IMR-90 (cell line): ENCODE measurements at regions not wholly inside any gene's neighbourhood (a gene's known extent, or its start where the extent isn't known, plus 50 kb on each side); places are given as distances from the start of the nearest gene placed in this dataset.

Experiments
- ATAC-seq: fragments of 200-7000 bp; cut with Tn5 transposase; 2 replicates; pipeline ENCODE4 v1.9.1; 2020; ENCODE audit warnings: low read depth, mild to moderate bottlenecking, moderate library complexity
- BruUV-seq: library from RNA; stranded (reverse); fragments of 400-500 nt; replicated peaks from 2 replicates; lab custom pipeline; 2021; lab: Mats Ljungman, UMichigan
- CTCF ChIA-PET: fragments of 300-600 bp; formaldehyde crosslinking; extraction: SDS; loops from one replicate; lab custom pipeline; 2021; ENCODE audit warnings: antibody characterized with exemption; lab: Yijun Ruan, JAX
- POLR2A ChIA-PET: fragments of 300-600 bp; sonication (Branson Sonifier 250); formaldehyde crosslinking; loops from one replicate; lab custom pipeline; 2022; ENCODE audit warnings: antibody characterized with exemption; ENCODE audit not compliant: unreplicated experiment; lab: Charles Lee
- DNase-seq: peaks from one replicate; pipeline ENCODE4 v3.0.0; 2013
- H2AFZ ChIP-seq: replicated peaks from 2 replicates; pipeline ENCODE3; 2013; ENCODE audit warnings: low read length, mild to moderate bottlenecking; ENCODE audit not compliant: poor library complexity
- H2AK5ac ChIP-seq: 2 replicates; pipeline ENCODE4 v1.6.1; 2013; ENCODE audit warnings: low read depth, low read length, inconsistent platforms
- H2AK9ac ChIP-seq: replicated peaks from 2 replicates; pipeline ENCODE3; 2013; ENCODE audit warnings: mild to moderate bottlenecking, low read depth, low read length, moderate library complexity; ENCODE audit not compliant: poor library complexity
- H2BK120ac ChIP-seq: 2 replicates; pipeline ENCODE4 v1.6.1; 2013; ENCODE audit warnings: low read depth, low read length, inconsistent platforms
- H2BK15ac ChIP-seq: 3 replicates; pipeline ENCODE4 v1.6.1; 2013; ENCODE audit warnings: low read depth, low read length, inconsistent platforms
- H2BK20ac ChIP-seq: 2 replicates; pipeline ENCODE4 v1.6.1; 2013; ENCODE audit warnings: low read depth, mild to moderate bottlenecking, inconsistent platforms, low read length, moderate library complexity
- H2BK5ac ChIP-seq: 2 replicates; pipeline ENCODE4 v1.6.1; 2013; ENCODE audit warnings: mild to moderate bottlenecking, low read depth, low read length, inconsistent platforms; ENCODE audit not compliant: poor library complexity, severe bottlenecking
- H3K14ac ChIP-seq: replicated peaks from 2 replicates; pipeline ENCODE4 v1.6.1; 2013; ENCODE audit warnings: low read depth, low read length, inconsistent platforms
- H3K18ac ChIP-seq: 2 replicates; pipeline ENCODE4 v1.6.1; 2013; ENCODE audit warnings: low read depth, low read length, control low read depth
- H3K23ac ChIP-seq: 2 replicates; pipeline ENCODE4 v1.6.1; 2013; ENCODE audit warnings: low read depth, low read length, inconsistent platforms
- H3K27ac ChIP-seq: 2 replicates; pipeline ENCODE4 v1.5.1; 2013; ENCODE audit warnings: mild to moderate bottlenecking, control low read depth, low read length; ENCODE audit not compliant: insufficient read depth
- H3K27me3 ChIP-seq: 2 replicates; pipeline ENCODE4 v1.6.1; 2013; ENCODE audit warnings: low read length; ENCODE audit not compliant: control insufficient read depth, insufficient read depth
- H3K36me3 ChIP-seq: 2 replicates; pipeline ENCODE4 v1.6.1; 2013; ENCODE audit warnings: low read length, mixed read lengths; ENCODE audit not compliant: control insufficient read depth, insufficient read depth
- H3K4ac ChIP-seq: 2 replicates; pipeline ENCODE4 v1.6.1; 2013; ENCODE audit warnings: low read depth, low read length, inconsistent platforms
- H3K4me1 ChIP-seq: 2 replicates; pipeline ENCODE4 v1.6.1; 2013; ENCODE audit warnings: low read length, mixed read lengths; ENCODE audit not compliant: control insufficient read depth, insufficient read depth
- H3K4me2 ChIP-seq: 2 replicates; pipeline ENCODE4 v1.6.1; 2013; ENCODE audit warnings: low read depth, mild to moderate bottlenecking, control low read depth, low read length, moderate library complexity
- H3K4me3 ChIP-seq: 2 replicates; pipeline ENCODE4 v1.5.1; 2013; ENCODE audit warnings: low read depth, mild to moderate bottlenecking, control low read depth, low read length, moderate library complexity; ENCODE audit not compliant: insufficient read depth
- H3K56ac ChIP-seq: 2 replicates; pipeline ENCODE4 v1.6.1; 2013; ENCODE audit warnings: low read length, inconsistent platforms; ENCODE audit not compliant: insufficient read depth; ENCODE audit errors: extremely low read depth
- H3K79me1 ChIP-seq, 2 experiments: 2 replicates each; pipeline ENCODE4 v1.6.1; 2013; ENCODE audit warnings: low read length in 2 of 2, inconsistent platforms in 1 of 2, low read depth in 1 of 2
- H3K9ac ChIP-seq: 2 replicates; pipeline ENCODE4 v1.6.1; 2013; ENCODE audit warnings: low read depth, low read length, control low read depth
- H3K9me1 ChIP-seq: 2 replicates; pipeline ENCODE4 v1.6.1; 2013; ENCODE audit warnings: low read length, inconsistent platforms; ENCODE audit not compliant: insufficient read depth
- H3K9me3 ChIP-seq: 2 replicates; pipeline ENCODE4 v1.6.1; 2013; ENCODE audit warnings: low read length; ENCODE audit not compliant: control insufficient read depth, insufficient read depth
- H4K20me1 ChIP-seq: 2 replicates; pipeline ENCODE4 v1.6.1; 2013; ENCODE audit warnings: low read length, inconsistent platforms; ENCODE audit not compliant: insufficient read depth
- H4K5ac ChIP-seq: 2 replicates; pipeline ENCODE4 v1.6.1; 2013; ENCODE audit warnings: mild to moderate bottlenecking, low read depth, low read length, control low read depth
- H4K8ac ChIP-seq, 2 experiments: 2 replicates each; pipeline ENCODE4 v1.6.1; 2013; ENCODE audit warnings: low read depth in 2 of 2, low read length in 2 of 2, control low read depth in 1 of 2, inconsistent platforms in 1 of 2
- H4K91ac ChIP-seq: 2 replicates; pipeline ENCODE4 v1.6.1; 2013; ENCODE audit warnings: low read depth, low read length, inconsistent platforms; ENCODE audit not compliant: insufficient read depth
- CEBPB ChIP-seq: IDR thresholded peaks from 2 replicates; pipeline ENCODE4 v1.6.1; 2012; ENCODE audit warnings: low read depth, low read length, improper control_type of control experiment
- MAFK ChIP-seq: IDR thresholded peaks from 2 replicates; pipeline ENCODE4 v1.6.1; 2012; ENCODE audit warnings: low read depth, low read length, improper control_type of control experiment
- MAZ ChIP-seq: IDR thresholded peaks from 2 replicates; pipeline ENCODE4 v1.6.1; 2012; ENCODE audit warnings: low read depth, mild to moderate bottlenecking, low read length, improper control_type of control experiment, moderate library complexity, borderline replicate concordance
- RCOR1 ChIP-seq: IDR thresholded peaks from 2 replicates; pipeline ENCODE4 v1.6.1; 2012; ENCODE audit warnings: mild to moderate bottlenecking, low read length, improper control_type of control experiment; ENCODE audit not compliant: insufficient replicate concordance
- RFX5 ChIP-seq: IDR thresholded peaks from 2 replicates; pipeline ENCODE4 v1.8.0; 2012; ENCODE audit warnings: low read depth, mild to moderate bottlenecking, low read length, moderate library complexity
- SMC3 ChIP-seq: fragments of 150-350 bp; IDR thresholded peaks from 2 replicates; pipeline ENCODE4 v1.6.1; 2016; ENCODE audit warnings: low read depth, mild to moderate bottlenecking, antibody characterized with exemption, low read length, moderate library complexity
- WGBS, 2 experiments: methylation state at CpG; one replicate each; pipeline versions ENCODE4 v1.1.5 to v1.1.7; 2013; ENCODE audit warnings: missing lambda C conversion rate in 2 of 2; ENCODE audit not compliant: insufficient read length in 1 of 2; ENCODE audit errors: extremely low coverage in 2 of 2; 5-methylcytosine and 5-hydroxymethylcytosine counted together
- dilution Hi-C: fragments of 300-500 bp; cut with HindIII; formaldehyde crosslinking; loops from one replicate; pipeline ENCODE4 v1.14.3; 2018; ENCODE audit warnings: low sequenced_read_pairs; ENCODE audit not compliant: unreplicated experiment
- in situ Hi-C: fragments of 300-500 bp; cut with MboI; formaldehyde crosslinking; loops from 3 replicates; pipeline ENCODE4 v1.14.3; 2019; ENCODE audit warnings: low sequenced_read_pairs, inconsistent platforms, mixed read lengths
- intact Hi-C: fragments of 100-400 bp; cut with micrococcal nuclease; formaldehyde crosslinking; loops from 2 replicates; pipeline ENCODE4 v1.10.0; 2022
- TF ChIP-seq, protein P1 (sequence below): fragments of 150-350 bp; IDR thresholded peaks from 2 replicates; pipeline ENCODE4 v1.6.1; 2016; ENCODE audit warnings: low read depth, mild to moderate bottlenecking, low read length, moderate library complexity, borderline replicate concordance

- H4K8ac ChIP-seq: no peak overlapping the region
- H3K9ac ChIP-seq: no peak overlapping the region
- TF ChIP-seq MAFK (no peak), MAZ (no peak), RCOR1 (no peak), RFX5 (no peak), SMC3 (no peak), CEBPB (no peak)
- TF ChIP-seq, protein P1, sequence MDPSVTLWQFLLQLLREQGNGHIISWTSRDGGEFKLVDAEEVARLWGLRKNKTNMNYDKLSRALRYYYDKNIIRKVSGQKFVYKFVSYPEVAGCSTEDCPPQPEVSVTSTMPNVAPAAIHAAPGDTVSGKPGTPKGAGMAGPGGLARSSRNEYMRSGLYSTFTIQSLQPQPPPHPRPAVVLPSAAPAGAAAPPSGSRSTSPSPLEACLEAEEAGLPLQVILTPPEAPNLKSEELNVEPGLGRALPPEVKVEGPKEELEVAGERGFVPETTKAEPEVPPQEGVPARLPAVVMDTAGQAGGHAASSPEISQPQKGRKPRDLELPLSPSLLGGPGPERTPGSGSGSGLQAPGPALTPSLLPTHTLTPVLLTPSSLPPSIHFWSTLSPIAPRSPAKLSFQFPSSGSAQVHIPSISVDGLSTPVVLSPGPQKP: no peak
- no peaks in the 10 kb centered on the region for H3K36me3 ChIP-seq
- no peak overlapping the region for H3K56ac ChIP-seq
- H3K4me3 ChIP-seq: no peak overlapping the region
- H3K27me3 ChIP-seq: peaks cover 31% of the 10 kb centered on the region
- 72% methylated on average over 5 of the region's 7 CpGs; no CpG with 5 or more reads in 1 of the 2 experiments for WGBS, 2 experiments
- BruUV-seq: no TSS peak
- no peak overlapping the region for H3K23ac ChIP-seq
- H3K9me3 ChIP-seq: no peaks in the 10 kb centered on the region
- no peak overlapping the region for H2AK9ac ChIP-seq
- H2BK20ac ChIP-seq: no peak overlapping the region
- no peak overlapping the region for H2AFZ ChIP-seq
- H2BK120ac ChIP-seq: no peak overlapping the region
- no peak overlapping the region for H3K4me2 ChIP-seq
- no peaks in the 10 kb centered on the region for H3K4me1 ChIP-seq
- H2BK15ac ChIP-seq: no peak overlapping the region
- ChIA-PET POLR2A (interaction anchor here (0.7 kb wide), 1 partner anchor 852 kb away, joined by 8 read pairs; no protein-coding TSS in a partner anchor), CTCF (no interaction called here)
- no peaks in the 10 kb centered on the region for H4K20me1 ChIP-seq
- DNase-seq (no peak), ATAC-seq (no peak)
- H4K5ac ChIP-seq: no peak overlapping the region
- no peak overlapping the region for H3K4ac ChIP-seq
- no peak overlapping the region for H3K27ac ChIP-seq
- H3K9me1 ChIP-seq: no peaks in the 10 kb centered on the region
- no peak overlapping the region for H4K91ac ChIP-seq
- H3K79me1 ChIP-seq: no peaks in the 10 kb centered on the region
- in situ Hi-C loops: loop anchor here (10.0 kb wide), 1 partner anchor 200 kb away; no protein-coding TSS in a partner anchor
- no peak overlapping the region for H3K14ac ChIP-seq
- intact Hi-C loops: no loop called here
- no peak overlapping the region for H2AK5ac ChIP-seq
- H3K18ac ChIP-seq: no peak overlapping the region
- no peak overlapping the region for H2BK5ac ChIP-seq
- dilution Hi-C loops: no loop called here
These were observed 154.0 kb upstream of the GPR12 start for GRCh38 chr13:26914624-26915023.
